ENCODE measurements at regions not wholly inside any gene's neighbourhood (a gene's known extent, or its start where the extent isn't known, plus 50 kb on each side); places are given as distances from the start of the nearest gene placed in this dataset.
A peak's percentile ranks its signal among the peaks of the same experiment; 100 is the strongest.
"Not testable (repeated sequence)": the region's sequence is repeated elsewhere in the genome, so short reads cannot be mapped to it uniquely, and the experiment has no call there.

GRCh38 chr6:144549837-144550747 lies 265.0 kb downstream of the UTRN start:
- DNase-seq (ENCODE audit: extremely low read depth in 1 of 11, low read depth in 9 of 11, low spot score in 4 of 11), result no peak

- DNase-seq (ENCODE audit: extremely low read depth in 1 of 11, low read depth in 9 of 11, low spot score in 4 of 11), result no peak
Observed at GRCh38 chr6:144551339-144551738, 266.2 kb downstream of the UTRN start.

DNA sequence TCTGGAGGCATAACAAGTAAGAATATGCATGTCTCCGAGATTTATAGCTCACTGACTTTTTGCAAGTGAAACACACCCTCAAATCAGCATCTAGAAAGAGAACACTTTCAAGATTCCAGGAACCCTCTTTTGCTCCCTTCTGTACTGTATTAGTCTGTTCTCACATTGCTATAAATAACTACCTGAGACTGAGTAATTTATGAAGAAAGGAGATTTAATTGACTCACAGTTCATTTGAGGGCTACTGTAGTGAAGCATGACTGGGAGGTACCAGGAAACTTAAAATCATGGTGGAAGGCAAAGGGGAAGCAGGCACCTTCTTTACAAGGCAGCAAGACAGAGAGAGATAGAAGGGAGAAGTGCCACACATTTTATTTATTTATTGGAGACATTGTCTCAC lies 269.9 kb downstream of the UTRN start:
- DNase-seq (ENCODE audit: extremely low read depth in 1 of 11, low read depth in 9 of 11, low spot score in 4 of 11), result no peak

DNA sequence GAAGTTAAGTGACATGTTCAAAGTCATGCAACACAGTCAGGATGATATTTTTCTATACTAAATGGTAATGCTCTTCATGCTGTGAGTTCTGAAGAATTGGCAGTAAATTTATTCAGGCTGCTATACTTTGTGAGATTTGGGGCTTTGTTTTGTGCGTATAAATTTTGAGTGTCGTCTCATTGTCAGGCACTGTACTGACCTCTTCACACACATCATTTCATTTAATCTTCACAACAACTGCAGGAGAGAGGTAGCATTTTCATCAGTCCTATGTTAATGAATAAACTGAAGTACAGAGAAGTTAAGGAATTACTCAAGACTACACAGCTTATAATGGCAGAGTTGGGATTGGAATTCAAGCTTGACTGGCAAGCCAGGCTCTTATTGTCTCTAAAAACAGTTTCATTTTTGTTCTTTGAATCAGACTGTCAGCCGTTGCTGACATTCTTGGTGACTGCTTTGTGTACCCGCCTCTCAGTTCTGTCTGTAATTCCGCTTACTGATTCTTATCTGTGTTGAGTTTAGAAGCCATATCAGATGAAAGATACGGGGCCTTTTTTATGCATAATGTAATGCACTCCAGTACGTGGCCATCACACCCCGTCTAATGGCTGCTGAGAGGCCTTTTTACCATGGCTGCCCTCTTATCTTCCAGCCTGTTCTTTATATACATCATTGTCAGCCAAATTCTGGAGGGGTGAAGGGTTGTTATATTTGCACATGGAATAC lies 274.9 kb downstream of the UTRN start:
- DNase-seq (ENCODE audit: extremely low read depth in 1 of 11, low read depth in 9 of 11, low spot score in 4 of 11), result no peak

DNA sequence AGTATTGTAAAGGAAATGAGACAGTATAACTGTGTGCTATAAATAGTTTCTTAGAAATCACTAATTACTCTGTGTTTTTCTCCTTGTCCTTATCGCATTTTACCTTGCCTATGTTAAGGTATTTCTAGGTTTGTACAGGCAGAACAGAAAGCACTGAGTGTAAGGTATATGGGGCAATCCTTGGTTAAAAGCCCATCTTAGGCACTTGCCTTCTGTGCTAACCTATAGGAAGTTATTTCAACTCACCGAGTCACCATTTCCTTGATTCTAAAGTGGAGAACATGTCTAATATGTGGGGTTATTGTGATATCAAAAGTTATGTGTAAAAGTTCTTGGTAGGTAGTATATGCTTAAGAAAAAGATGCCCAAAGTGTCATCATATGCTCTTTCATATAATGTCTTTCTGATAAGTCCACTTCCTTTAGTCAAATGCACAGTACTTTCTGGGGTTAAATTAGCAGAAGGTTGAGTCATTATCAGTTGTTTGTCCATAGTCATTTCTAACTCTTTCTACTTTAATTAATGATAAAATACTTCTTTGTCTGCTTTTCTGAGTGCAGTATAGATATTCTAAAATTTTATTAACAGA lies 276.4 kb downstream of the UTRN start:
- DNase-seq (ENCODE audit: extremely low read depth in 1 of 11, low read depth in 9 of 11, low spot score in 4 of 11), result no peak

- DNase-seq (ENCODE audit: extremely low read depth in 1 of 11, low read depth in 9 of 11, low spot score in 4 of 11), result no peak
Observed at GRCh38 chr6:144564202-144564601, 279.1 kb downstream of the UTRN start.

DNA sequence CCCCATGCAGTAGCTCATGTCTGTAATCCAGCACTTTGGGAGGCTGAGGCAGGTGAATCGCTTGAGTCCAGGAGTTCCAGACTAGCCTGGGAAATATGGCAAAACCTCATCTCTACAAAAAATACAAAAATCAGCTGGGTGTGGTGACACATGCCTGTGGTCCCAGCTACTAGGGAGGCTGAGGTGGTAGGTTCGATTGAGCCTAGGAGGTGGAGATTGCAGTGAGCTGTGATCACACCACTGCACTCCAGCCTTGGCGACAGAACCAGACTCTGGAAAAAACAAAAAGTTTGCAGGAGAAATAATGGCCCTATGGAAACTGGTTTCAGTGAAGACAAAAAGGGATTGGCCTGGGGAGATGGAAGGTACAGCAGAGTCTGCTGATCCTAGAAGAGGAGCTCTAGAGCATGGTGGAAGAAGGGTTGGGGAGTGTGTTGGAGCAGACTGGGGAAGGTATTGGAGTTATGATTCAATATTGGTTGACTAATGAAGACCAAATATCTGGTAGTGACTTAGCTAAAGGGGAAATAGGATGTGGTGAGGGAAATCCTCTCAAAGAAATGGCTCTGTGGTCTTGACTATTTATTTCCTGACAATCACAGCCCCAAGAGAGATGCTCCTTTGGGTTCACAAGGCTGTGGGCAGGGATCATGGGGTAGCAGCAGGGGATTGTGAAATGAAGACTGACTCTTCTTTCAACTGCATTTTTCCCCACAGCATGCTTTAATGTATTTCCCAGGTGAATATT lies 281.9 kb downstream of the UTRN start:
- DNase-seq (ENCODE audit: extremely low read depth in 1 of 11, low read depth in 9 of 11, low spot score in 4 of 11), result no peak

DNA sequence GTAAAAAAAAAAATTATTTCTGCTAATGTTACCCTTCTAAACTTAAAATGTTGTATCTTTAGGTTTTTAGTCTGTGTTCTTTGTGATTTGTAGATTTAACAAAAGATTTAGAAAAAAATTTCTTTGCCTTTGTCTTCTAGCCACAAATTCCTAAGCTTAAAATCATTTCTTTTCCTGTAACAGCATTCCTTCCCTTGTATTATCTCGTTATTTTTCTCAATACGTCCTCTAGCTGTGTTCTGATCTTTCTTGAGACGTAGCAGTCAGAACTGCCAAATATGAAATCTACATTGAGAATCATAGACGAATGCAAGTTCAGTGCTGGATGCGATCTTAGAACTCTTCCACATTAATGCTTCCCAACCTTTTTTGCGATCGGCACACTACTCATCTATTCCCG lies 283.1 kb downstream of the UTRN start:
- no peak for DNase-seq (ENCODE audit: extremely low read depth in 1 of 11, low read depth in 9 of 11, low spot score in 4 of 11)

- DNase-seq (ENCODE audit: extremely low read depth in 1 of 11, low read depth in 9 of 11, low spot score in 4 of 11), result not testable (repeated sequence)
Observed at GRCh38 chr6:144572541-144572940, 287.4 kb downstream of the UTRN start.

- no peak for DNase-seq (ENCODE audit: extremely low read depth in 1 of 11, low read depth in 9 of 11, low spot score in 4 of 11)
Observed at GRCh38 chr6:144574796-144575195, 289.7 kb downstream of the UTRN start.

GRCh38 chr6:144575327-144575726 lies 290.2 kb downstream of the UTRN start:
- DNase-seq (ENCODE audit: extremely low read depth in 1 of 11, low read depth in 9 of 11, low spot score in 4 of 11), result no peak

DNA sequence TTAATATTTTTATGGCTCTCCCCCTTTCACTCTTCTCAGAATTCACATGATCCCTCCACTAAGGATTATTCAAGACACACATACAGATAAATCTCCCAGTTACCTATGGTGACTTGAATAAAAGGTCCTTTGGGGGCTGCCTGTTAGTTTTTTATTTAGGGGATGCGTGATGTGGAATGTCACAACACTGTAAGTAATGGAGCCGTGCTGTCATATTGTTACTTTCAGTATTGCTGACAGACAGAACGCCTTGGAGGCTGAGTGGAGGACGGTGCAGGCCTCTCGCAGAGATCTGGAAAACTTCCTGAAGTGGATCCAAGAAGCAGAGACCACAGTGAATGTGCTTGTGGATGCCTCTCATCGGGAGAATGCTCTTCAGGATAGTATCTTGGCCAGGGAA lies 291.7 kb downstream of the UTRN start:
- no peak for DNase-seq (ENCODE audit: extremely low read depth in 1 of 11, low read depth in 9 of 11, low spot score in 4 of 11)

DNA sequence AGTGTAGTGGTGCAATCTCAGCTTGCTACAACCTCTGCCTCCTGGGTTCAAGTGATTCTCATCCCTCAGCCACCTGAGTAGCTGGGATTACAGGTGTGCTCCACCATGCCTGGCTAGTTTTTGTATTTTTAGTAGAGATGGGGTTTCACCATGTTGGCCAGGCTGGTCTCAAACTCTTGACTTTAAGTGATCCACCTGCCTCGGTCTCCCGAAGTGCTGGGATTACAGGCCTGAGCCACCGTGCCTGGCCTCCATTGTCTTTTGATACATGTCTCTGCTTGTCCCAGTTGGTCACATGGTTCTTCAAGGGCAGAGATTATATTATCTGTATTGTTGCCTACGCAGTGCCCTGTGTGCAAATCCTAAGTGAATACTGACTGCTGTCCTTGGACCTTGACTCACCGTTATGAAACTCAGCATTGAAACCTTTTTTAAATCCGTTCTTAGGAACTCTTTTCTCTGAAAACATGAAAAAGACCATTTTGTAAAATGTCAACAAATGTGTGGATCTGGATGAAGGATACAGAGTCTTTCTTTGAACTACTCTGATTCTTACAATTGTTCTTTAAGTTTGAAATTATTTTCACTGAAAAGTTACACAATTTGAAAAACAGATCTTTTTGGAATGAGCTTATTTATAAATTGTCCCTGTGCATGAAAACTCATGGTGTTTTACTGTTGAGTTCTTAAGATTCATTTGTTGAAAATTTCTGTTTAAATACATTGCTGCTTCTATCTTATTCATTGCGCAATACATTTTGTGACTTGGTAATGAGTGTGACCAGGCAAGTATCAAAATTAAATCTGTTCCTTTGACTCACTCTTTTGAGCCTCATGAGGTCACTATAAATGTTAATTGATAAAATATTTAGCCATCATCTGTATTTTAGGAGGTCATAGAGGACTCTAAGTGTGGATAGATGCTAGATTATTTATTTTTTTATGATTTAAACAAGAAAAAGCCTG lies 293.5 kb downstream of the UTRN start:
- DNase-seq (ENCODE audit: extremely low read depth in 1 of 11, low read depth in 9 of 11, low spot score in 4 of 11), result no peak

DNA sequence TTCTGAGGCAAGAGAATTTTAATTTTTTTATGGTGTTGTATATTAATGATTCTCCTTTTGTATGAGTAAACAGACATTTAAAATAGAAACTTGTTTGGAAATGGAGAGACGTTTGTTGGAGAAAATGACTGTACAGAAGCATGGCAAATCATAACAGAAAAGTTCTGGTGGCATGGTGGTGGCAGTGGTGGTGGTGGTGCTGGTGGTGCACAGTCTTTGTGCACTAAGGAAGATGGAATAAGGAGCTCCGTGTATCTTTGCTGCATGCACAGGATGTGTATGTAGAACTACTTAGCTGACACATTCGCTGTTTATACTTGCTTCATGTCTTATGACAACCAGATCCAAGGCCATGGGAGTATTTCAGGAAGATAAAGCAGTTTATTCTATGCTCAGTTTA lies 294.9 kb downstream of the UTRN start:
- DNase-seq (ENCODE audit: extremely low read depth in 1 of 11, low read depth in 9 of 11, low spot score in 4 of 11), result no peak

- no peak for DNase-seq (ENCODE audit: extremely low read depth in 1 of 11, low read depth in 9 of 11, low spot score in 4 of 11)
Observed at GRCh38 chr6:144580771-144581170, 295.6 kb downstream of the UTRN start.

- peak in 2 of 11 donors; percentile 13 to 36 for DNase-seq (ENCODE audit: extremely low read depth in 1 of 11, low read depth in 9 of 11, low spot score in 4 of 11)
Observed at GRCh38 chr6:144581812-144582537, 296.8 kb downstream of the UTRN start.

- DNase-seq (ENCODE audit: extremely low read depth in 1 of 11, low read depth in 9 of 11, low spot score in 4 of 11), result peak in 1 of 11 donors; percentile 14
Observed at GRCh38 chr6:144582939-144583613, 297.9 kb downstream of the UTRN start.

All from renal cortex interstitium (tissue), 11 donors.